ENCODE measurements at regions not wholly inside any gene's neighbourhood (a gene's known extent, or its start where the extent isn't known, plus 50 kb on each side); places are given as distances from the start of the nearest gene placed in this dataset.

GRCh38 chr7:47188653-47189315, 393.1 kb downstream of the TNS3 start:
- TF ChIP-seq CTCF (IDR thresholded peaks at IDR 0.05) (no peak), POLR2A (IDR thresholded peaks at IDR 0.05) (no peak)
